ENCODE measurements at regions not wholly inside any gene's neighbourhood (a gene's known extent, or its start where the extent isn't known, plus 50 kb on each side); places are given as distances from the start of the nearest gene placed in this dataset.

DNA sequence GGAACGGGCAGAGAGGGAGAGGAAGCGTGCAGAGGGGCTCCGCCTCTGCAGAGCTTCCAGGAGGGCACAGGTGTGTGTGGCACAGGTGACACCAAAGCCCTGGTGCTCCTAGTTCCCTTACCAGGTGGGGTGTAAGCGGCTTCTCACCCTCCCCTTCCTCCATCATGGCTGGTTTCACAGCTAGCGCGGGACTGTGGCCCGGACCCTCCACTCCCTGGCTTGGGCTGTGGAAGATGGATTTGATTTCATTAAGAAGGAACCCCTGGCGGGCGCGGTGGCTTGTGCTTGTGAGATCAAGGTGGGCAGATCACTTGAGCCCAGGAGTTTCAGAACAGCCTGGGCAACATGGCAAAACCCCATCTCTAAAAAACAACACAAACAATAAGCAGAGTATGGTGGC is 241.2 kb upstream of the GSE1 start:
- no peaks in the 10 kb centered on the region for H3K4me1 Mint-ChIP-seq (ENCODE audit: low read depth)
- DNase-seq (ENCODE audit: low spot score) = no peak
- H3K9me3 Mint-ChIP-seq = no peaks in the 10 kb centered on the region
- intact Hi-C loops (cut with micrococcal nuclease) = loop anchor here (2.0 kb wide), 1 partner anchor 347 kb away; no protein-coding TSS in a partner anchor
- no peak overlapping the region for H3K27ac Mint-ChIP-seq
- no peak overlapping the region for H3K4me3 Mint-ChIP-seq
- H3K36me3 Mint-ChIP-seq (ENCODE audit: low read depth) = no peaks in the 10 kb centered on the region
- H3K27me3 Mint-ChIP-seq (ENCODE audit: insufficient read depth) = no peaks in the 10 kb centered on the region

- H3K27ac Mint-ChIP-seq = no peak overlapping the region
- H3K27me3 Mint-ChIP-seq (ENCODE audit: insufficient read depth) = no peaks in the 10 kb centered on the region
- no peak overlapping the region for H3K4me3 Mint-ChIP-seq
- H3K36me3 Mint-ChIP-seq (ENCODE audit: low read depth) = no peaks in the 10 kb centered on the region
- intact Hi-C loops (cut with micrococcal nuclease) = no loop called here
- H3K4me1 Mint-ChIP-seq (ENCODE audit: low read depth) = no peaks in the 10 kb centered on the region
- DNase-seq (ENCODE audit: low spot score) = no peak
- H3K9me3 Mint-ChIP-seq = no peaks in the 10 kb centered on the region
Measured at GRCh38 chr16:85372627-85373372, 240.3 kb upstream of the GSE1 start.

GRCh38 chr16:85373741-85374570 is 239.2 kb upstream of the GSE1 start:
- intact Hi-C loops (cut with micrococcal nuclease) = no loop called here
- Mint-ChIP-seq H3K27me3 (ENCODE audit: insufficient read depth) (no peaks in the 10 kb centered on the region), H3K27ac (no peak overlapping the region), H3K4me1 (ENCODE audit: low read depth) (no peaks in the 10 kb centered on the region), H3K36me3 (ENCODE audit: low read depth) (no peaks in the 10 kb centered on the region), H3K4me3 (no peak overlapping the region), H3K9me3 (no peaks in the 10 kb centered on the region)
- no peak for DNase-seq (ENCODE audit: low spot score)

DNA sequence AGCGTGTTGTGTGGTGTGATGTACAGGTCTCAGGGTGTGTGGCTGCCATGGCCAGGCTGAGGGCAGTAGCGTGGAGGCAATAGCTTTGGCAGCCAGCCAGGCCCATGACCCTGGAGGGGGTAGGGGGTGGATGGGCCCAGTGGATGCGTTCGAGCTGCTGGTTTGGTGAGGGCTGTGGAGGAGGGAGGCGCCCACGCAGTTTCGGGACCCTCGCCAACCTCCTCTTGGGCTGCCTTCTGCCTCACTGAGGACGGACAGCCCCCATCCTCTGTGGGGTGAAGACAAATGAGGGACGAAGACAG is 238.6 kb upstream of the GSE1 start:
- Mint-ChIP-seq H3K4me1 (ENCODE audit: low read depth) (no peaks in the 10 kb centered on the region), H3K27ac (no peak overlapping the region), H3K27me3 (ENCODE audit: insufficient read depth) (no peaks in the 10 kb centered on the region), H3K9me3 (no peaks in the 10 kb centered on the region), H3K4me3 (no peak overlapping the region), H3K36me3 (ENCODE audit: low read depth) (no peaks in the 10 kb centered on the region)
- DNase-seq (ENCODE audit: low spot score) = no peak
- intact Hi-C loops (cut with micrococcal nuclease) = no loop called here

DNA sequence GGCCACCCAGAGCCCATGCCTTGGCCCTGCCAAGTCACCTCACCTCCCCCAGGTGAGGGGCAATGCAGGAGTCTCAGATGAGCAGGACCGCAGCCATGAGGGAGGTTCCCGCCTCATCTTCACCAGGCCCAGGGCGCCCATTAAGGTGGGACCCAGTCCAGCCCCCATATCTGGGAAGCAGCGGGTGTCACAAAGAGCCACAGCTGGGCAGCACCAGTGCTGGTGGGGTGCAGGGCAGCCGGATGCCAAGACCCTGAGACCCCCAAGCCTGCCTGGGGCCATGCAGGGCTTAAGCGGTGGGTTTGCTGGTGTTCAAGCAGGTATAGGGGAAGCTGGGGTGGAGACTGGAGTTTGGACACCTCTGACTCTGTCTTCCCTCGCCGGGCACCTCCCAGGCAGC is 237.8 kb upstream of the GSE1 start:
- DNase-seq (ENCODE audit: low spot score) = no peak
- Mint-ChIP-seq H3K9me3 (no peaks in the 10 kb centered on the region), H3K4me1 (ENCODE audit: low read depth) (no peaks in the 10 kb centered on the region), H3K36me3 (ENCODE audit: low read depth) (no peaks in the 10 kb centered on the region), H3K27me3 (ENCODE audit: insufficient read depth) (no peaks in the 10 kb centered on the region), H3K4me3 (no peak overlapping the region), H3K27ac (no peak overlapping the region)
- intact Hi-C loops (cut with micrococcal nuclease) = no loop called here

DNA sequence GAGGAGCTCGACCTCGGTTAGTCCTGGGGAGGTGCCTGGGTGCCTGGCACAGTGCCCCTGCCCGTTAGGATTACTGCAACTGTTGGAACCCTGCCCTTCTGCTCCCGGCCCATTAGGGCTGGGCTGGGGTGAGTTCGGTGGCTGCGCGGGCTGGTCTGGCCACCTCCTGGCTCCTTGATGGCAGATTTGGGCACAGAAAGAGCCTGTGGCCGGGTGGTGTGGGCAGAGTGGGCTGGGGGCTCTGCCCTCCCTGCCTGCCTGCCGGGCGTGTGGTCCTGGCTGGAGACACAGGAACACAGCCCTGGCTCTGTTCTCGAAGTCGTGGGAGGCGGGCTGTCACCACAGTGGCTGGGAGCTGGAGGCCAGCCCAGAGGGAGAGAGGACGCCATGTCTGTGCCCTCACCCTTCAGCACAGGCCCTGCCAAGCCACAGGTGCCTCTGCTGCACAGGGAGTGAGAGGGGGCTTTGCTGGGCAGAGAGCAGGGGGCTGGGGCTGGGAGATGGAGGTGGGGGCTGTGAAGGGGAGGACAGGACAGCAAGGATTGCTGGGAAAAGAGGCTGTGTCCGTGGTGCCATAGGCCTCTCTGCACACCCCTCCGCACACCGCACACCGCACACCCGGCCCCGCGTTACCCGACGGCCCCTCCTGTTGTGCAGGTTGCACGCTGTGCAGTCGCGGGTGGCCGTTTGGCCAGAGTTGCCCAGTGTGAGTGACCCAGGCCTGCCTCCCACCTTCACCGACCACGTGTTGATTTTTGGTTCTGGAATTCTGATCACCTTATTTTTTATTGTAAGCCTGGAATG is 236.6 kb upstream of the GSE1 start:
- DNase-seq (ENCODE audit: low spot score) = no peak
- Mint-ChIP-seq H3K27ac (no peak overlapping the region), H3K4me1 (ENCODE audit: low read depth) (no peaks in the 10 kb centered on the region), H3K4me3 (no peak overlapping the region), H3K9me3 (no peaks in the 10 kb centered on the region), H3K27me3 (ENCODE audit: insufficient read depth) (no peaks in the 10 kb centered on the region), H3K36me3 (ENCODE audit: low read depth) (no peaks in the 10 kb centered on the region)
- intact Hi-C loops (cut with micrococcal nuclease) = no loop called here

DNA sequence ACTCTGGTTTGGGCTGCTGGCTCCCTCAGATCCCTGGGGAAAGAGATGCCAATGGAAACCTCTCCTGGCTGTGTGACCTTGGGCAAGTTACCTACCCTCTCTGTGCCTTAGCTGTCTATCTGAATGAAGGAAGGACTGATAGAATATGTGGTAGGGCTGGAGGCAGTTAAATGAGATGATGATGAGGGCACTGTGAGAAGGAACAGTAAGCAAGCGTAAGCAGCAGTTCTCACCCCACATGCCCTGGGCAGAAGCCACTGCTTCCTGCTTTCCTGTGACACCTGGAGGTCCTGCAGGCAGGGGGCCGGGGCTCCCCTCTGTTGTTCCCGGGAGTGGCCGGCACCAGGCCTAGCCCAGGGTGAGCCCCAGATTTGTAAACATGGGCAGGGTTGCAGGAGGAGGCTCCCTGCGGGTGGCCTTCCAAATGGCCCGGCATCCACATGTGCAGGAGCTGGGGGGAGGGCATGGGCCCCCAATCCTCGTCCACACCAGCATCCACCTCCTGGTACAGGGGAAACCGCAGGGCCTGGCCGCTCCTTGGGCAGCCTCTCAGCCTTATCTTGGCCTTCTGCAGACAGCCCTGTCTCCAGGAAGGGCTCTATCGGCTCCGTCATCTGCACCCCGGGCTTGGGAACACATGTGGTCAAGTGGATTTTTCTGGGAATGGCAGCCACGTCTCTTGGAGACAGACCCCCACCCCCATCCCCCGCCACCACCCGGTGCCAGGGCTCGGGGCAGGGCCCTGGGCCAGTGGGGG is 235.6 kb upstream of the GSE1 start:
- Mint-ChIP-seq H3K9me3 (no peaks in the 10 kb centered on the region), H3K27me3 (ENCODE audit: insufficient read depth) (no peaks in the 10 kb centered on the region), H3K4me3 (no peak overlapping the region), H3K36me3 (ENCODE audit: low read depth) (no peaks in the 10 kb centered on the region), H3K27ac (no peak overlapping the region), H3K4me1 (ENCODE audit: low read depth) (no peaks in the 10 kb centered on the region)
- intact Hi-C loops (cut with micrococcal nuclease) = no loop called here
- no peak for DNase-seq (ENCODE audit: low spot score)

GRCh38 chr16:85378145-85379040 is 234.7 kb upstream of the GSE1 start:
- DNase-seq (ENCODE audit: low spot score) = no peak

DNA sequence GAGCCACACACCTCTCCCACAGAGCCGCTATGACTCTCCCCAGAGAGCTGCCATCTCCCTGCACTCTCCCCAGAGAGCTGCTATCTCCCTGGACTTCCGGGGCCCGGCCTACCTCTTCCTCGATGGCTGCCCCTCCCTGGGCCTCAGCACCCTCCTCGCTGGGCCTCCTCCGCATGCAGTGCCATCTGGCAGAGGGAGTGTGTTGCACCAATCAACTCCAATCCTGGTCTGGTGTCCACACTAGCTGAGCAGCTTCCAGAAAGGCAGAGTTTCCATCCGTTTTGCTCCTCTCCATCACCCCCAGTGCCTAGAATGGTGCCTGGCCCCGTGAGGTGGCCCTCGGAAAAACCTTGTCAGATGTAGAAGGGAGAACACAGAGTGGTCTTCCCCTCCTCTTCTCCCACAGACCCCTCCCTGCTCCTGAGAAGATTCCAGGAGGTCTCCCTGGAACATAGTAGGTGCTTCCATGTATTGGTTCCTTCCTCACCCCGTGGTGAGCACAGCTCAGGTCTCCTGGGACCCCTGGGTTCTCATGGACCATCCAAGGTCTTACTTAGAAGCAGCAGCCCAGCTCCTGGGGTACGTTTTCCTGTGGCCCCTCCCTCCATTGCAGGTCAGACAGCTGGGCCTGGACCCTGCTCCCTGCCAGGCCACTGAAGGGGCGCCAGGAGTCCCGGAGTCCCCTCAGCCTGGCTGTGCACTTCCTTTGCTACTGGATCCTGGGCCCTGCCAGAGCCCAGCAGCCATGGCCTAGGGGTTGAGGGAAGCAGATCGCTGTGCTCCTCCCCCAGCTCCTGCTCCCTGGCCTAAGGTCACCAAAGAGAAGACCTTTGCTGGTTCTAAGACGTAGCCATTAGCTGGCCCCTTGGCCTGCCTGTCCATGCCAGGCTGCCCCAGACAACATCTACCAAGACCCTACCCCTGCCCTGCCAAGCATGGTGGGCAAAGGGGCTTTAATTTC is 233.8 kb upstream of the GSE1 start:
- Mint-ChIP-seq H3K9me3 (no peaks in the 10 kb centered on the region), H3K27ac (no peak overlapping the region), H3K4me3 (no peak overlapping the region), H3K4me1 (ENCODE audit: low read depth) (no peaks in the 10 kb centered on the region), H3K36me3 (ENCODE audit: low read depth) (no peaks in the 10 kb centered on the region), H3K27me3 (ENCODE audit: insufficient read depth) (no peaks in the 10 kb centered on the region)
- intact Hi-C loops (cut with micrococcal nuclease) = no loop called here
- no peak for DNase-seq (ENCODE audit: low spot score)

More at GRCh38 chr16:85378145-85379040, 234.7 kb upstream of the GSE1 start:
- Mint-ChIP-seq H3K4me1 (ENCODE audit: low read depth) (no peaks in the 10 kb centered on the region), H3K4me3 (no peak overlapping the region), H3K36me3 (ENCODE audit: low read depth) (no peaks in the 10 kb centered on the region), H3K27ac (no peak overlapping the region), H3K27me3 (ENCODE audit: insufficient read depth) (no peaks in the 10 kb centered on the region), H3K9me3 (no peaks in the 10 kb centered on the region)
- intact Hi-C loops (cut with micrococcal nuclease) = no loop called here

DNA sequence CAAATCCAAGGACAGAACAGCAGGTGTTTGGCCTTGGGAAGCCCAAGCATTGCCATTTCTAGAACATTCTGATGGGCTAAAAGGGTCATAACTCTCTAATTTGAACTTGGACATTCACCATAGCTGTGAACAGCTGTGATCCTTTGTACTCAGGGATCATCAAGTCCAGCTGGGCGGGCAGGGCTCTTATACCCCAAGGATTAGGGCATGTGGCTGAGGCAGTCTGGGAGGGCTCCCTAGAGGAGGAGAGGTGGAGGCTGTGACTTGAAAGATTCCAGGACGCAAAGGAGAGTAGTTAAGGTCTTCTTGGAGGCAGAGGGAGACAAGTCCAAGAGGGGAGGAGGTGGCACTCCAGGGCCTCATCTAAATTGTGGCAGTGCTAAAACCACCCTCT is 233.1 kb upstream of the GSE1 start:
- H3K27me3 Mint-ChIP-seq (ENCODE audit: insufficient read depth) = no peaks in the 10 kb centered on the region
- H3K4me3 Mint-ChIP-seq = no peak overlapping the region
- intact Hi-C loops (cut with micrococcal nuclease) = no loop called here
- H3K27ac Mint-ChIP-seq = no peak overlapping the region
- DNase-seq (ENCODE audit: low spot score) = no peak
- H3K4me1 Mint-ChIP-seq (ENCODE audit: low read depth) = no peaks in the 10 kb centered on the region
- H3K9me3 Mint-ChIP-seq = no peaks in the 10 kb centered on the region
- H3K36me3 Mint-ChIP-seq (ENCODE audit: low read depth) = no peaks in the 10 kb centered on the region

Measured in activated T-helper 1 cell treated with anti-CD3 and anti-CD28 coated beads, Interleukin-12 subunit alpha, Interleukin-12 subunit beta, Interleukin-2, Interleukin-4 antibody, amounts not matched to agents 30 ng/mL and 10 ng/mL and 1 ng/mL, durations not matched to agents 14 hours and 24 hours and 36 hours (primary cell).